AG09309 (cell line): ENCODE measurements at regions not wholly inside any gene's neighbourhood (a gene's known extent, or its start where the extent isn't known, plus 50 kb on each side); places are given as distances from the start of the nearest gene placed in this dataset.

Experiments used
- DNase-seq: peaks from one replicate; pipeline ENCODE4 v3.0.0-alpha.2; 2010; ENCODE audit warnings: low read depth
- H3K4me3 ChIP-seq: 2 replicates; pipeline ENCODE4 v1.5.1; 2011; ENCODE audit warnings: mild to moderate bottlenecking, low read depth, low read length, moderate library complexity; ENCODE audit not compliant: control insufficient read depth
- CTCF ChIP-seq: IDR thresholded peaks from 2 replicates; pipeline ENCODE4 v1.5.1; 2011; ENCODE audit warnings: mild to moderate bottlenecking, low read depth, low read length, inconsistent platforms; ENCODE audit not compliant: insufficient read depth, control insufficient read depth; ENCODE audit errors: missing control alignments

- no peak for TF ChIP-seq CTCF
- no peak for DNase-seq
- H3K4me3 ChIP-seq: no peak overlapping the region
Measured at GRCh38 chr13:67438465-67438864, 208.3 kb upstream of the PCDH9 start.

DNA sequence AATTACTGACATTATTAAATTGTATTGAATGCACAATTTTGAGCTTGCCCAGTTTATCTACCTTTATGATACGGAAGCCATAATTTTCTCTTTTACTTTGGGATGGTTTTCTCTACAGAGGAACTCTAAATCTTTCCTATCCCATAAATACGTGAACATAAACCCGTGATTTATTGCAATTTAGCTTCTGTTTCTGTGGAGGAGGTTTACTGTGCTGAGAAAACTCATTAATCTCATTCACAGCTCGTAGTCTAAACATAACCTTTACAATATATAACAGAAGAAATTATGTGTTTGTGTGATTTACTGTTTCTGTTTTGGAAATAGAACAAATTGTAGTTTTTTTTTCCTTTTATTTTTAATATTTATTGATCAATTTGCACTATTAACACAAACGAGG, 207.1 kb upstream of the PCDH9 start:
- H3K4me3 ChIP-seq: no peak overlapping the region
- no peak for DNase-seq
- no peak for TF ChIP-seq CTCF

- no peak for TF ChIP-seq CTCF
- DNase-seq: no peak
- H3K4me3 ChIP-seq: no peak overlapping the region
Measured at GRCh38 chr13:67421475-67421874, 191.3 kb upstream of the PCDH9 start.

DNA sequence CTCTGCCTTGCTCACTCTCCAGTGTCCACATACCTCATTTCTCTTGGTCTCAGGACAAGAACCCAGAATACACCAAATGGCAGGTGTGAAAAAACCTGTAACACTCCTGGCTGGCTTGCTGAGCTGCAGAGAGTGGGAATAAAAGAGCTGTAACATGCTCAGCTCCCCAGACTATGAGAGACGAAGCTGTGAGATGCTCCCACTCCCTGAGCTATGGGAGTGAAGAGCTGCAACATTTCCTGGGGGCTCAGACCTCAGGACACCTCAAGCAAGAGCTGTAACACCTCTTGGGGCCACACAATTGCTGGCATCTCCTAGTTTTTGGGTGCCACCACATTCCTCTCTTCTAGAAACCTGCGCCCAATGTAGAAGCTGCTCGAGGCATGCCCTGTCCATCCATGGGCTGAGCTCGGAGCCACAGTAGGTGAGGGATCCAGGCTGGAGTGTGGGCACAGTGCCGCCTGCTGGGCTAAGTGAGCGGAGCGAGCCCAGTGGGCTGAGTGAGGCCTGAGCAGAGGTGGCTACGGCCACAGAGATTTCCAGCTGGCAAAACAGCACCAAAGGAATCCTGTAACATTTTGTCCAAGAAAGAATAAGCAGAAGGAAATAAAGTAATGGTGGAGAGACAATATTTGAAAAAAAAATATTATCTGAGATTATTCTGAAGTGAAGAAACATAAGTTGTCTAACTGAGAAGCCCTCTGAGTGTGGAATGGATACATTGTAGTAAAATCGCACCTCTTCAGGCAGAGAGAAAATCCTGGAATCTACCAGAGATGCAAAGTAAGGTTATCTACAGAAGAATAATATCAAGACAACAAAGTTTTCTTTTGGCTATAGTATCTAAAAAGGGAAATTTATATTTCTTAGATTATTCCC, 186.2 kb upstream of the PCDH9 start:
- H3K4me3 ChIP-seq: no peak overlapping the region
- TF ChIP-seq CTCF: peak; percentile 38
- DNase-seq: no peak

DNA sequence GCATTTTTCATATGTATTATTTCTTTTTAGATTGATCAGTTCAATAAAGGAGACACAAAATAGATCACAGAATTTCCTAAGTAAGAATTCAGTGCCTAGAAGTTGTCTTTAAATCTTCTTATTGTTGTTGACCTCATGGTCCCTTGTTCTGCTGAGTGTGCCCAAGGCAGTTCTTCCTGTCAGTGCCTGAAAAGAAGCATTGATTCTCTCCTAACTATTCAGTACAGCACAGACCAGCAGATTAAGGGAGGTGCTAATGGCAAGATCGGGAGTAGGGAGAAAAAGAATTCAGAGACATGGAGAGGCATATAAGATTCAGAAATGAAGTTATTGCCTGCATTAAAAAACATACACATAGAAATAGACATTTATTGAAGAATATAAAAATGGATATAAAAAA, 180.5 kb upstream of the PCDH9 start:
- no peak for DNase-seq
- TF ChIP-seq CTCF: no peak
- no peak overlapping the region for H3K4me3 ChIP-seq

DNA sequence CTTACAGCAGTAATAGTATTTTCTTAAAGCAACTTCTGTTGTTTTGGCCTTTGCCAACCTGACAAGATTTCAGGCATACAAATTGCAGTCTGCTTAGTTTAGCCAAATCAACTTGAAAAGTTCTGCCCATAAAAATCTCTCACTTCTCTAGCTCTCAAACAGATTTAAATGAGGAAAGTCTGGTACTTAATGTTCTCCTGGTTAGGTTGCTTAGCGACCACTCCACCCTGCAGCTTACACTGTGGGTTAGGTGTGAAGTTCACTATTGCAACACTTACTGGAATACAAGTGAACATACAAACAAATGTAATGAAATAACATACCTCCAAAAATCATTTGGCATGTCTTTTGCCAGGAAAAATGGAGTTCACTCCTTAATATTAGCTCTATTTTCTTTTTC, 178.7 kb upstream of the PCDH9 start:
- TF ChIP-seq CTCF: no peak
- DNase-seq: no peak

More for the DNA sequence above, 178.7 kb upstream of the PCDH9 start:
- H3K4me3 ChIP-seq: no peak overlapping the region
